ENCODE measurements at regions not wholly inside any gene's neighbourhood (a gene's known extent, or its start where the extent isn't known, plus 50 kb on each side); places are given as distances from the start of the nearest gene placed in this dataset.

GRCh38 chr16:73150786-73151185 is 102.9 kb upstream of the ZFHX3 start:
- Histone ChIP-seq H3K27ac (ENCODE audit: low read depth, low read length) (no peak overlapping the region), H3K27me3 (replicated peaks in 1 of 4; ENCODE audit: control insufficient read depth in 3 of 4, extremely low read depth in 1 of 4, insufficient read depth in 3 of 4, low read length in 3 of 4) (0 out of 7 replicates have a peak, but pooled peaks cover 0 to 2% (median 0%) of the 10 kb centered on the region in 4 experiments), H2AFZ (ENCODE audit: low read length) (no peak overlapping the region), H3K4ac (replicated peaks; ENCODE audit: insufficient read length, low read depth, low read length) (no peak overlapping the region), H2BK120ac (replicated peaks; ENCODE audit: low read depth, low read length) (no peak overlapping the region), H3K23ac (ENCODE audit: insufficient read length) (no peak overlapping the region), H3K18ac (ENCODE audit: extremely low read depth, low read length) (no peak overlapping the region), H3K4me1 (replicated peaks in 1 of 4; ENCODE audit: control insufficient read depth in 3 of 4, insufficient read depth in 4 of 4, low read length in 3 of 4) (peaks cover 3 to 11% (median 4%) of the 10 kb centered on the region in 4 experiments; a peak in 4 of 7 replicates), H3K4me3 (ENCODE audit: extremely low read depth in 1 of 4, insufficient read depth in 2 of 4, low read depth in 3 of 4, low read length in 4 of 4) (no peak overlapping the region), H4K5ac (ENCODE audit: insufficient read length, low read depth, low read length) (no peak overlapping the region), H3K23me2 (ENCODE audit: low read depth, low read length) (no peaks in the 10 kb centered on the region; the same call in 1 of the 2 replicates), H4K8ac (ENCODE audit: extremely low read depth, insufficient read depth, low read length) (no peak overlapping the region), H2BK15ac (ENCODE audit: low read length) (no peak overlapping the region), H2BK20ac (ENCODE audit: low read length) (no peak overlapping the region), H3K9me3 (ENCODE audit: insufficient read depth in 2 of 2, low read depth in 1 of 2, low read length in 1 of 2) (no peaks in the 10 kb centered on the region), H3K4me2 (ENCODE audit: insufficient read depth in 1 of 2, low read depth in 2 of 2, low read length in 2 of 2) (no peak overlapping the region; a peak in 1 of 4 replicates), H3K79me1 (ENCODE audit: low read depth, low read length) (no peaks in the 10 kb centered on the region), H3K9ac (replicated peaks in 1 of 4; ENCODE audit: extremely low read depth in 1 of 4, low read depth in 3 of 4, low read length in 3 of 4) (no peak overlapping the region), H3K36me3 (ENCODE audit: control insufficient read depth in 2 of 4, insufficient read depth in 4 of 4, low read length in 3 of 4) (no peaks in the 10 kb centered on the region), H2BK12ac (ENCODE audit: low read depth, low read length) (no peak overlapping the region), H2AK5ac (ENCODE audit: low read depth, low read length) (no peak overlapping the region), H3K79me2 (ENCODE audit: control insufficient read depth in 1 of 2, insufficient read depth in 2 of 2, low read length in 2 of 2) (no peaks in the 10 kb centered on the region), H4K91ac (replicated peaks; ENCODE audit: insufficient read length, low read length) (no peak overlapping the region), H3K14ac (ENCODE audit: insufficient read length) (no peak overlapping the region), H3K56ac (replicated peaks; ENCODE audit: insufficient read length, low read depth, low read length) (no peak overlapping the region), H4K20me1 (replicated peaks in 1 of 2; ENCODE audit: control insufficient read depth in 1 of 2, insufficient read depth in 2 of 2, low read length in 2 of 2) (no peaks in the 10 kb centered on the region), H2BK5ac (ENCODE audit: low read depth, low read length) (no peak overlapping the region)
- FAIRE-seq (no peak), DNase-seq (ENCODE audit: low read depth in 1 of 2, low spot score in 2 of 2) (no peak)
- ChIA-PET CTCF (ENCODE audit: partially characterized antibody) (no interaction called here), POLR2A (ENCODE audit: partially characterized antibody) (no interaction called here)
- WGBS, 2 experiments (ENCODE audit: extremely low coverage in 1 of 2, insufficient coverage in 1 of 2, insufficient read length in 1 of 2, insufficient replicate concordance in 2 of 2, low coverage in 1 of 2, low lambda C conversion rate in 2 of 2, missing lambda C conversion rate in 1 of 2) = 94% methylated on average over 4 of the region's 4 CpGs; no CpG with 5 or more reads in 1 of the 2 experiments
- TF ChIP-seq JUND (IDR thresholded peaks at IDR 0.05; ENCODE audit: low read length) = no peak
- TF ChIP-seq RFX5 (IDR thresholded peaks at IDR 0.05; ENCODE audit: borderline replicate concordance, low read depth, low read length) = no peak

Data from H1 (cell line).